GM12892 (cell line): ENCODE measurements at regions not wholly inside any gene's neighbourhood (a gene's known extent, or its start where the extent isn't known, plus 50 kb on each side); places are given as distances from the start of the nearest gene placed in this dataset.

Source experiments
- POLR2A ChIP-seq: IDR thresholded peaks from 2 replicates; pipeline ENCODE4 v1.6.1; 2011; ENCODE audit warnings: low read depth, low read length, control low read depth
- POLR2AphosphoS5 ChIP-seq: IDR thresholded peaks from 2 replicates; pipeline ENCODE4 v1.6.1; 2011; ENCODE audit warnings: low read depth, low read length, control low read depth
- TAF1 ChIP-seq: IDR thresholded peaks from 2 replicates; pipeline ENCODE4 v1.6.1; 2011; ENCODE audit warnings: low read depth, mild to moderate bottlenecking, control low read depth, low read length, borderline replicate concordance

DNA sequence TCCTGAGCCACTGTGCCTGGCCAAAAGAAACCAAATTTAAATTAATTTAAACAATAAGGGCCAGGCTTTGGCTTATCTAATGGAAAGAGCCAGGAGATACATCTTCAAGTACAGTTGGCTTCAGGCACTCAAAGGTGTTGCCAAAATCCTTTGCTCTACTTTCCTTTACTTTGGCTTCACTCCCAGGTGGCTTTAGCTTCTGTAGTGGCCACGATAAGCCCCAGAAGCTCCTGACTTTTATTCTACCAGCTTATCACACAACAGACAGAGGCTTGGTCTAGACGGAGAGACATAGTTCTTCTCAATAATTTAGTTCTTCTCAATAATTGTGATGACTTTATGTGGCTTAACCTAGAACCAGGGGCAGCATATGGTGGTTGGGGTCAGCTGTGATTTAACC lies 211.2 kb upstream of the LNX1 start:
- TF ChIP-seq POLR2A (no peak), TAF1 (no peak), POLR2AphosphoS5 (no peak)
